ENCODE measurements at regions not wholly inside any gene's neighbourhood (a gene's known extent, or its start where the extent isn't known, plus 50 kb on each side); places are given as distances from the start of the nearest gene placed in this dataset.
A peak's percentile ranks its signal among the peaks of the same experiment; 100 is the strongest.

GRCh38 chr10:84907461-84908009 is 579.1 kb downstream of the CCSER2 start:
- H3K79me1 ChIP-seq (ENCODE audit: low read length) = no peaks in the 10 kb centered on the region
- no peak overlapping the region for H4K12ac ChIP-seq (ENCODE audit: low read depth, low read length)
- no peaks in the 10 kb centered on the region for H3K9me3 ChIP-seq (ENCODE audit: insufficient read depth, low read depth, low read length)
- H2AFZ ChIP-seq (ENCODE audit: insufficient read depth, low read length, poor library complexity) = no peak overlapping the region
- no peak overlapping the region for H2BK120ac ChIP-seq (ENCODE audit: insufficient read depth, low read length, poor library complexity)
- no peak overlapping the region for H3K23ac ChIP-seq (ENCODE audit: low read length)
- H3K4me1 ChIP-seq (ENCODE audit: control insufficient read depth in 1 of 2, insufficient read depth in 2 of 2, low read length in 2 of 2) = peaks cover 0 to 2% of the 10 kb centered on the region in 2 experiments
- no peaks in the 10 kb centered on the region for H3K79me2 ChIP-seq (ENCODE audit: control insufficient read depth, insufficient read depth, low read length, poor library complexity)
- DNase-seq = no peak
- no peak overlapping the region for H3K4me2 ChIP-seq (ENCODE audit: low read length)
- H3K18ac ChIP-seq (ENCODE audit: low read length) = no peak overlapping the region
- H2BK12ac ChIP-seq (ENCODE audit: low read length) = no peak overlapping the region
- H3K4me3 ChIP-seq (ENCODE audit: low read depth, low read length) = no peak overlapping the region
- no peak overlapping the region for H2AK5ac ChIP-seq (ENCODE audit: low read length)
- no peaks in the 10 kb centered on the region for H3K27me3 ChIP-seq (ENCODE audit: insufficient read depth, low read length)
- no peak overlapping the region for H2BK5ac ChIP-seq (ENCODE audit: low read depth, low read length, poor library complexity)
- H4K91ac ChIP-seq (ENCODE audit: low read depth, low read length) = no peak overlapping the region
- no peaks in the 10 kb centered on the region for H3K36me3 ChIP-seq (ENCODE audit: control insufficient read depth in 1 of 2, insufficient read depth in 2 of 2, low read length in 2 of 2)
- H4K8ac ChIP-seq (ENCODE audit: low read depth, low read length) = no peak overlapping the region
- no peak overlapping the region for H3K14ac ChIP-seq (ENCODE audit: low read length)
- H3K9ac ChIP-seq (ENCODE audit: low read length) = no peak overlapping the region
- no peak overlapping the region for H3K27ac ChIP-seq (ENCODE audit: low read depth, low read length)
- no CpG with 5 or more reads among the region's 4 CpGs for WGBS (ENCODE audit: extremely low coverage, insufficient coverage, insufficient read length)
- no peak overlapping the region for H3K4ac ChIP-seq (ENCODE audit: low read depth, low read length)

GRCh38 chr10:84908491-84908890 is 580.1 kb downstream of the CCSER2 start:
- no peak overlapping the region for H3K9ac ChIP-seq (ENCODE audit: low read length)
- no peak overlapping the region for H2BK12ac ChIP-seq (ENCODE audit: low read length)
- H2BK120ac ChIP-seq (ENCODE audit: insufficient read depth, low read length, poor library complexity) = no peak overlapping the region
- no peak overlapping the region for H3K18ac ChIP-seq (ENCODE audit: low read length)
- no peaks in the 10 kb centered on the region for H3K9me3 ChIP-seq (ENCODE audit: insufficient read depth, low read depth, low read length)
- H3K14ac ChIP-seq (ENCODE audit: low read length) = no peak overlapping the region
- no peaks in the 10 kb centered on the region for H3K79me1 ChIP-seq (ENCODE audit: low read length)
- H4K12ac ChIP-seq (ENCODE audit: low read depth, low read length) = no peak overlapping the region
- H2AK5ac ChIP-seq (ENCODE audit: low read length) = no peak overlapping the region
- H3K23ac ChIP-seq (ENCODE audit: low read length) = no peak overlapping the region
- no peak overlapping the region for H3K4me2 ChIP-seq (ENCODE audit: low read length)
- H3K4me3 ChIP-seq (ENCODE audit: low read depth, low read length) = no peak overlapping the region
- H4K8ac ChIP-seq (ENCODE audit: low read depth, low read length) = no peak overlapping the region
- H3K4ac ChIP-seq (ENCODE audit: low read depth, low read length) = no peak overlapping the region
- no peaks in the 10 kb centered on the region for H3K4me1 ChIP-seq (ENCODE audit: control insufficient read depth in 1 of 2, insufficient read depth in 2 of 2, low read length in 2 of 2)
- DNase-seq = peak; percentile 6 to 25
- H3K27ac ChIP-seq (ENCODE audit: low read depth, low read length) = no peak overlapping the region
- H3K27me3 ChIP-seq (ENCODE audit: insufficient read depth, low read length) = no peaks in the 10 kb centered on the region
- H4K91ac ChIP-seq (ENCODE audit: low read depth, low read length) = no peak overlapping the region
- H3K36me3 ChIP-seq (ENCODE audit: control insufficient read depth in 1 of 2, insufficient read depth in 2 of 2, low read length in 2 of 2) = no peaks in the 10 kb centered on the region
- no peak overlapping the region for H2AFZ ChIP-seq (ENCODE audit: insufficient read depth, low read length, poor library complexity)
- no CpG with 5 or more reads among the region's 4 CpGs for WGBS (ENCODE audit: extremely low coverage, insufficient coverage, insufficient read length)
- no peak overlapping the region for H2BK5ac ChIP-seq (ENCODE audit: low read depth, low read length, poor library complexity)
- no peaks in the 10 kb centered on the region for H3K79me2 ChIP-seq (ENCODE audit: control insufficient read depth, insufficient read depth, low read length, poor library complexity)

GRCh38 chr10:84921701-84922100 is 593.3 kb downstream of the CCSER2 start:
- no peaks in the 10 kb centered on the region for H3K4me1 ChIP-seq (ENCODE audit: control insufficient read depth in 1 of 2, insufficient read depth in 2 of 2, low read length in 2 of 2)
- no peak overlapping the region for H4K12ac ChIP-seq (ENCODE audit: low read depth, low read length)
- H3K4ac ChIP-seq (ENCODE audit: low read depth, low read length) = no peak overlapping the region
- H3K4me3 ChIP-seq (ENCODE audit: low read depth, low read length) = no peak overlapping the region
- H3K79me2 ChIP-seq (ENCODE audit: control insufficient read depth, insufficient read depth, low read length, poor library complexity) = no peaks in the 10 kb centered on the region
- H2AK5ac ChIP-seq (ENCODE audit: low read length) = no peak overlapping the region
- no peaks in the 10 kb centered on the region for H3K36me3 ChIP-seq (ENCODE audit: control insufficient read depth in 1 of 2, insufficient read depth in 2 of 2, low read length in 2 of 2)
- H3K27ac ChIP-seq (ENCODE audit: low read depth, low read length) = no peak overlapping the region
- no peak overlapping the region for H3K9ac ChIP-seq (ENCODE audit: low read length)
- H2BK12ac ChIP-seq (ENCODE audit: low read length) = no peak overlapping the region
- H2BK5ac ChIP-seq (ENCODE audit: low read depth, low read length, poor library complexity) = no peak overlapping the region
- no peak overlapping the region for H3K18ac ChIP-seq (ENCODE audit: low read length)
- H4K91ac ChIP-seq (ENCODE audit: low read depth, low read length) = no peak overlapping the region
- H2BK120ac ChIP-seq (ENCODE audit: insufficient read depth, low read length, poor library complexity) = no peak overlapping the region
- H3K23ac ChIP-seq (ENCODE audit: low read length) = no peak overlapping the region
- no peak overlapping the region for H4K8ac ChIP-seq (ENCODE audit: low read depth, low read length)
- no peak overlapping the region for H3K4me2 ChIP-seq (ENCODE audit: low read length)
- no CpG with 5 or more reads among the region's 1 CpG for whole genome bisulfite sequencing (ENCODE audit: extremely low coverage, insufficient coverage, insufficient read length)
- H3K14ac ChIP-seq (ENCODE audit: low read length) = no peak overlapping the region
- no peaks in the 10 kb centered on the region for H3K79me1 ChIP-seq (ENCODE audit: low read length)
- DNase-seq = no peak
- no peaks in the 10 kb centered on the region for H3K9me3 ChIP-seq (ENCODE audit: insufficient read depth, low read depth, low read length)
- no peak overlapping the region for H2AFZ ChIP-seq (ENCODE audit: insufficient read depth, low read length, poor library complexity)
- no peaks in the 10 kb centered on the region for H3K27me3 ChIP-seq (ENCODE audit: insufficient read depth, low read length)

GRCh38 chr10:84924131-84924530 is 595.7 kb downstream of the CCSER2 start:
- H3K79me2 ChIP-seq (ENCODE audit: control insufficient read depth, insufficient read depth, low read length, poor library complexity) = no peaks in the 10 kb centered on the region
- WGBS (ENCODE audit: extremely low coverage, insufficient coverage, insufficient read length) = 100% methylated on average over 2 of the region's 2 CpGs

More at GRCh38 chr10:84924131-84924530, 595.7 kb downstream of the CCSER2 start:
- no peak overlapping the region for H3K23ac ChIP-seq (ENCODE audit: low read length)
- H3K9ac ChIP-seq (ENCODE audit: low read length) = no peak overlapping the region
- no peak overlapping the region for H4K8ac ChIP-seq (ENCODE audit: low read depth, low read length)
- no peaks in the 10 kb centered on the region for H3K27me3 ChIP-seq (ENCODE audit: insufficient read depth, low read length)
- H4K91ac ChIP-seq (ENCODE audit: low read depth, low read length) = no peak overlapping the region
- no peak overlapping the region for H2BK5ac ChIP-seq (ENCODE audit: low read depth, low read length, poor library complexity)
- no peak overlapping the region for H4K12ac ChIP-seq (ENCODE audit: low read depth, low read length)
- H3K4ac ChIP-seq (ENCODE audit: low read depth, low read length) = no peak overlapping the region
- H2BK120ac ChIP-seq (ENCODE audit: insufficient read depth, low read length, poor library complexity) = no peak overlapping the region
- no peak overlapping the region for H2BK12ac ChIP-seq (ENCODE audit: low read length)
- peak in 1 of 2 donors; percentile 33 for DNase-seq
- H3K79me1 ChIP-seq (ENCODE audit: low read length) = no peaks in the 10 kb centered on the region
- H3K18ac ChIP-seq (ENCODE audit: low read length) = no peak overlapping the region
- H3K27ac ChIP-seq (ENCODE audit: low read depth, low read length) = no peak overlapping the region
- no peak overlapping the region for H3K4me3 ChIP-seq (ENCODE audit: low read depth, low read length)
- no peak overlapping the region for H3K4me2 ChIP-seq (ENCODE audit: low read length)
- no peak overlapping the region for H2AFZ ChIP-seq (ENCODE audit: insufficient read depth, low read length, poor library complexity)
- no peaks in the 10 kb centered on the region for H3K36me3 ChIP-seq (ENCODE audit: control insufficient read depth in 1 of 2, insufficient read depth in 2 of 2, low read length in 2 of 2)
- no peak overlapping the region for H2AK5ac ChIP-seq (ENCODE audit: low read length)
- no peaks in the 10 kb centered on the region for H3K9me3 ChIP-seq (ENCODE audit: insufficient read depth, low read depth, low read length)
- no peaks in the 10 kb centered on the region for H3K4me1 ChIP-seq (ENCODE audit: control insufficient read depth in 1 of 2, insufficient read depth in 2 of 2, low read length in 2 of 2)
- H3K14ac ChIP-seq (ENCODE audit: low read length) = no peak overlapping the region
